ENCODE measurements at regions not wholly inside any gene's neighbourhood (a gene's known extent, or its start where the extent isn't known, plus 50 kb on each side); places are given as distances from the start of the nearest gene placed in this dataset.

DNA sequence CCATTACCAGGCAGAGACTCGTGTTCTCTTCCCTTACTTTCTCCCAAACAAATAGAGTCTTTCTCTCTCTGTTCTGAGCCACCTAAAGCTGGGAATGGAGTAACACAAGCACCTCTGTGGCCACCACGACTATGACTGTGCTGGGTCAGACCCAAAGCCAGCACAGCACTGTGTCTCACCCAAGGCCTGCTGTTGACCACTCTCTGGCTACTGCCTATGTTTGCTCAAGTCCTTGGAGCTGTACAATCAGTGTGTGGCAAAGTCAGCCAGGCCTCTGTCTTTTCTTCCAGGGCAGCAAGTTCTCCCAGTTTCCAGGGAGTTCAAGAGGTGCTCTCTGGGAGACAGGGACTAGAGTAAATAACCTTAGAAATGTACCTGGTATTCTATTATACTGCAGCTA, 239.4 kb downstream of the FAM47A start (continued):
- TF ChIP-seq KDM1A (IDR thresholded peaks at IDR 0.05; ENCODE audit: borderline replicate concordance) (no peak), MTA2 (IDR thresholded peaks at IDR 0.05; ENCODE audit: low read depth) (no peak), SRF (IDR thresholded peaks at IDR 0.05; ENCODE audit: low read depth in 2 of 2, low read length in 2 of 2) (no peak), POLR2A (IDR thresholded peaks at IDR 0.05; ENCODE audit: low read depth, low read length) (no peak)

DNA sequence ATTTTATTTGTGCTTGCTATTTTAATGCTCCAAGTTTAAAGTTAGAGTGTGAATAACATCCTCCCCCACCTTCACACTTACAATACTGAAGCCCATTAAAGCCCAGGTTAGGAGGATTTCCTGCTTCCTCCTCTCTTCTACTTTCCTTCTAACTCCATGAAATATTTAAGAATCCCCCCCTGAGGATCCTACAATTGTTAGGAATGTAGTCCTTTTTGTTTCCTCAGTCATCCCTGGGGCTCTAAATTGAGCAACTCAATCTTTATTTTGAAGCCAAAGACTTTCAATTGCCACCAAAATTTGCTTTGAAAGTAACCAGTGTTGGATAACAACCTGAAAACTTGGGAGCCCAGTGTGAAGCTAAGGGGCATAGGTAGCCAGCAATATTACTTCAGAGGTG, 276.9 kb downstream of the FAM47A start:
- H4K20me1 ChIP-seq (ENCODE audit: control insufficient read depth, insufficient read depth) = no peaks in the 10 kb centered on the region
- no peaks in the 10 kb centered on the region for H3K79me2 ChIP-seq (ENCODE audit: control insufficient read depth, insufficient read depth, low read length)
- H3K9me3 ChIP-seq (replicated peaks; ENCODE audit: control insufficient read depth, insufficient read depth, low read length) = no peaks in the 10 kb centered on the region
- FAIRE-seq = no peak
- H3K27ac ChIP-seq (ENCODE audit: control insufficient read depth, insufficient read depth) = no peak overlapping the region
- intact Hi-C loops (cut with micrococcal nuclease; ENCODE audit: unreplicated experiment) = no loop called here
- no peak overlapping the region for H2AFZ ChIP-seq (ENCODE audit: control insufficient read depth, low read depth, low read length)
- SMC1A ChIA-PET (ENCODE audit: uncharacterized antibody, unreplicated experiment) = no interaction called here
- CTCF ChIA-PET = no interaction called here
- no peaks in the 10 kb centered on the region for H3K36me3 ChIP-seq (ENCODE audit: control insufficient read depth in 2 of 2, insufficient read depth in 2 of 2, low read length in 1 of 2)
- BruUV-seq (replicated peaks) = no TSS peak
- H3K4me1 ChIP-seq (ENCODE audit: control insufficient read depth, insufficient read depth, low read length) = no peaks in the 10 kb centered on the region
- DNase-seq (ENCODE audit: low read depth, low spot score) = no peak
- POLR2A ChIA-PET = no interaction called here
- no peaks in the 10 kb centered on the region for H3K27me3 ChIP-seq (replicated peaks in 1 of 2; ENCODE audit: control insufficient read depth in 2 of 2, insufficient read depth in 2 of 2, low read length in 1 of 2)
- no peak overlapping the region for H3K4me2 ChIP-seq (ENCODE audit: control insufficient read depth, insufficient read depth)
- no peak for ATAC-seq
- H3K4me3 ChIP-seq = no peak overlapping the region
- H3K9ac ChIP-seq (ENCODE audit: control insufficient read depth, insufficient read depth, low read length) = no peak overlapping the region
- RAD21 ChIA-PET (ENCODE audit: unreplicated experiment) = no interaction called here
- in situ Hi-C loops (cut with MboI) = no loop called here
- TF ChIP-seq TCF7 (IDR thresholded peaks at IDR 0.05; ENCODE audit: borderline replicate concordance) (no peak), HDAC2 (IDR thresholded peaks at IDR 0.05) (no peak), WRNIP1 (IDR thresholded peaks at IDR 0.05; ENCODE audit: borderline replicate concordance, low read depth, low read length) (no peak), YY1 (IDR thresholded peaks at IDR 0.05; ENCODE audit: low read depth, low read length) (no peak), JUND (IDR thresholded peaks at IDR 0.05; ENCODE audit: low read depth, low read length) (no peak), KDM1A (IDR thresholded peaks at IDR 0.05; ENCODE audit: borderline replicate concordance) (no peak), SMC3 (IDR thresholded peaks at IDR 0.05; ENCODE audit: borderline replicate concordance, low read length) (no peak), EGR1 (IDR thresholded peaks at IDR 0.05; ENCODE audit: borderline replicate concordance in 1 of 2, low read depth in 2 of 2, low read length in 2 of 2) (no peak), CREB1 (IDR thresholded peaks at IDR 0.05; ENCODE audit: low read depth) (no peak), BHLHE40 (IDR thresholded peaks at IDR 0.05; ENCODE audit: borderline replicate concordance in 1 of 2, low read depth in 2 of 2, low read length in 1 of 2) (no peak), NFYA (IDR thresholded peaks at IDR 0.05; ENCODE audit: borderline replicate concordance, low read depth, low read length) (no peak), SIX5 (IDR thresholded peaks at IDR 0.05; ENCODE audit: low read depth, low read length, severe bottlenecking) (no peak), ZNF622 (IDR thresholded peaks at IDR 0.05) (no peak)
- TF ChIP-seq, protein P1, sequence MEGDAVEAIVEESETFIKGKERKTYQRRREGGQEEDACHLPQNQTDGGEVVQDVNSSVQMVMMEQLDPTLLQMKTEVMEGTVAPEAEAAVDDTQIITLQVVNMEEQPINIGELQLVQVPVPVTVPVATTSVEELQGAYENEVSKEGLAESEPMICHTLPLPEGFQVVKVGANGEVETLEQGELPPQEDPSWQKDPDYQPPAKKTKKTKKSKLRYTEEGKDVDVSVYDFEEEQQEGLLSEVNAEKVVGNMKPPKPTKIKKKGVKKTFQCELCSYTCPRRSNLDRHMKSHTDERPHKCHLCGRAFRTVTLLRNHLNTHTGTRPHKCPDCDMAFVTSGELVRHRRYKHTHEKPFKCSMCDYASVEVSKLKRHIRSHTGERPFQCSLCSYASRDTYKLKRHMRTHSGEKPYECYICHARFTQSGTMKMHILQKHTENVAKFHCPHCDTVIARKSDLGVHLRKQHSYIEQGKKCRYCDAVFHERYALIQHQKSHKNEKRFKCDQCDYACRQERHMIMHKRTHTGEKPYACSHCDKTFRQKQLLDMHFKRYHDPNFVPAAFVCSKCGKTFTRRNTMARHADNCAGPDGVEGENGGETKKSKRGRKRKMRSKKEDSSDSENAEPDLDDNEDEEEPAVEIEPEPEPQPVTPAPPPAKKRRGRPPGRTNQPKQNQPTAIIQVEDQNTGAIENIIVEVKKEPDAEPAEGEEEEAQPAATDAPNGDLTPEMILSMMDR (IDR thresholded peaks at IDR 0.05 in 2 of 3, conservative IDR thresholded peaks at IDR 0.05 in 1 of 3; ENCODE audit: control insufficient read depth in 2 of 3, extremely low read depth in 1 of 3, insufficient read depth in 1 of 3, low read depth in 3 of 3, low read length in 3 of 3) = no peak
- TF ChIP-seq, protein P2, sequence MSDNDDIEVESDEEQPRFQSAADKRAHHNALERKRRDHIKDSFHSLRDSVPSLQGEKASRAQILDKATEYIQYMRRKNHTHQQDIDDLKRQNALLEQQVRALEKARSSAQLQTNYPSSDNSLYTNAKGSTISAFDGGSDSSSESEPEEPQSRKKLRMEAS (IDR thresholded peaks at IDR 0.05; ENCODE audit: low read depth, low read length) = no peak
- TF ChIP-seq, protein P3, sequence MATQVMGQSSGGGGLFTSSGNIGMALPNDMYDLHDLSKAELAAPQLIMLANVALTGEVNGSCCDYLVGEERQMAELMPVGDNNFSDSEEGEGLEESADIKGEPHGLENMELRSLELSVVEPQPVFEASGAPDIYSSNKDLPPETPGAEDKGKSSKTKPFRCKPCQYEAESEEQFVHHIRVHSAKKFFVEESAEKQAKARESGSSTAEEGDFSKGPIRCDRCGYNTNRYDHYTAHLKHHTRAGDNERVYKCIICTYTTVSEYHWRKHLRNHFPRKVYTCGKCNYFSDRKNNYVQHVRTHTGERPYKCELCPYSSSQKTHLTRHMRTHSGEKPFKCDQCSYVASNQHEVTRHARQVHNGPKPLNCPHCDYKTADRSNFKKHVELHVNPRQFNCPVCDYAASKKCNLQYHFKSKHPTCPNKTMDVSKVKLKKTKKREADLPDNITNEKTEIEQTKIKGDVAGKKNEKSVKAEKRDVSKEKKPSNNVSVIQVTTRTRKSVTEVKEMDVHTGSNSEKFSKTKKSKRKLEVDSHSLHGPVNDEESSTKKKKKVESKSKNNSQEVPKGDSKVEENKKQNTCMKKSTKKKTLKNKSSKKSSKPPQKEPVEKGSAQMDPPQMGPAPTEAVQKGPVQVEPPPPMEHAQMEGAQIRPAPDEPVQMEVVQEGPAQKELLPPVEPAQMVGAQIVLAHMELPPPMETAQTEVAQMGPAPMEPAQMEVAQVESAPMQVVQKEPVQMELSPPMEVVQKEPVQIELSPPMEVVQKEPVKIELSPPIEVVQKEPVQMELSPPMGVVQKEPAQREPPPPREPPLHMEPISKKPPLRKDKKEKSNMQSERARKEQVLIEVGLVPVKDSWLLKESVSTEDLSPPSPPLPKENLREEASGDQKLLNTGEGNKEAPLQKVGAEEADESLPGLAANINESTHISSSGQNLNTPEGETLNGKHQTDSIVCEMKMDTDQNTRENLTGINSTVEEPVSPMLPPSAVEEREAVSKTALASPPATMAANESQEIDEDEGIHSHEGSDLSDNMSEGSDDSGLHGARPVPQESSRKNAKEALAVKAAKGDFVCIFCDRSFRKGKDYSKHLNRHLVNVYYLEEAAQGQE (IDR thresholded peaks at IDR 0.05; ENCODE audit: low read depth, low read length) = no peak
